HEK293T (cell line): ENCODE measurements at regions not wholly inside any gene's neighbourhood (a gene's known extent, or its start where the extent isn't known, plus 50 kb on each side); places are given as distances from the start of the nearest gene placed in this dataset.

Experiments
- ARNT ChIP-seq: fragments of 450-650 bp; IDR thresholded peaks from 2 replicates; pipeline ENCODE4 v1.6.1; 2017; ENCODE audit warnings: mild to moderate bottlenecking
- ELF4 ChIP-seq: fragments of 450-650 bp; IDR thresholded peaks from 2 replicates; pipeline ENCODE4 v1.6.1; 2017; ENCODE audit warnings: antibody characterized with exemption
- FOXA1 ChIP-seq: fragments of 450-650 bp; IDR thresholded peaks from 2 replicates; pipeline ENCODE4 v1.6.1; 2016; ENCODE audit warnings: mild to moderate bottlenecking
- FOXK2 ChIP-seq: fragments of 450-650 bp; IDR thresholded peaks from 2 replicates; pipeline ENCODE4 v1.6.1; 2016; ENCODE audit warnings: mild to moderate bottlenecking
- PKNOX1 ChIP-seq: fragments of 450-650 bp; IDR thresholded peaks from 2 replicates; pipeline ENCODE4 v1.6.1; 2016
- SP1 ChIP-seq: fragments of 450-650 bp; IDR thresholded peaks from 2 replicates; pipeline ENCODE4 v1.6.1; 2017
- SUZ12 ChIP-seq: fragments of 450-650 bp; IDR thresholded peaks from 2 replicates; pipeline ENCODE4 v1.6.1; 2016; ENCODE audit warnings: mild to moderate bottlenecking

GRCh38 chr6:40645043-40645442 lies 57.9 kb upstream of the LRFN2 start:
- no peak for TF ChIP-seq FOXK2
- no peak for TF ChIP-seq SP1
- TF ChIP-seq PKNOX1 = no peak
- TF ChIP-seq SUZ12 = no peak
- no peak for TF ChIP-seq ELF4
- no peak for TF ChIP-seq ARNT
- TF ChIP-seq FOXA1 = no peak
